H1 (cell line): ENCODE measurements at regions not wholly inside any gene's neighbourhood (a gene's known extent, or its start where the extent isn't known, plus 50 kb on each side); places are given as distances from the start of the nearest gene placed in this dataset.
A peak's percentile ranks its signal among the peaks of the same experiment; 100 is the strongest.

Experiments
- CTCF ChIA-PET: fragments of 300-600 bp; sonication (Branson Sonifier 250); formaldehyde crosslinking; loops from one replicate; lab custom pipeline; 2021; ENCODE audit not compliant: partially characterized antibody; lab: Charles Lee
- POLR2A ChIA-PET: fragments of 300-600 bp; sonication (Branson Sonifier 250); formaldehyde crosslinking; loops from one replicate; lab custom pipeline; 2021; ENCODE audit warnings: inconsistent platforms; ENCODE audit not compliant: partially characterized antibody; lab: Charles Lee
- DNase-seq, 2 experiments: peaks; one replicate each; pipeline versions ENCODE4 v3.0.0 to v3.0.0-alpha.2; 2010 to 2022; ENCODE audit warnings: low spot score in 2 of 2, low read depth in 1 of 2, mixed read lengths in 1 of 2
- FAIRE-seq: peaks from 2 replicates; lab custom pipeline; 2011; peaks lifted over from hg19 to GRCh38; lab: Jason Lieb, UNC
- H2AFZ ChIP-seq: 2 replicates; pipeline ENCODE4 v1.8.1; 2012; ENCODE audit warnings: low read length, inconsistent platforms
- H2AK5ac ChIP-seq: 2 replicates; pipeline ENCODE4 v1.6.1; 2013; ENCODE audit warnings: low read depth, low read length
- H2BK120ac ChIP-seq: replicated peaks from 2 replicates; pipeline ENCODE3; 2013; ENCODE audit warnings: low read depth, low read length, inconsistent platforms
- H2BK12ac ChIP-seq: 2 replicates; pipeline ENCODE4 v1.6.1; 2013; ENCODE audit warnings: low read depth, low read length
- H2BK15ac ChIP-seq: 2 replicates; pipeline ENCODE4 v1.6.1; 2013; ENCODE audit warnings: low read length
- H2BK20ac ChIP-seq: 2 replicates; pipeline ENCODE4 v1.6.1; 2013; ENCODE audit warnings: low read length
- H2BK5ac ChIP-seq: 2 replicates; pipeline ENCODE4 v1.6.1; 2013; ENCODE audit warnings: low read depth, low read length
- H3K14ac ChIP-seq: 2 replicates; pipeline ENCODE4 v1.6.1; 2013; ENCODE audit warnings: inconsistent platforms; ENCODE audit not compliant: insufficient read length
- H3K18ac ChIP-seq: 2 replicates; pipeline ENCODE4 v1.6.1; 2013; ENCODE audit warnings: low read length; ENCODE audit errors: extremely low read depth
- H3K23ac ChIP-seq: 2 replicates; pipeline ENCODE4 v1.6.1; 2013; ENCODE audit warnings: inconsistent platforms; ENCODE audit not compliant: insufficient read length
- H3K23me2 ChIP-seq: 2 replicates; pipeline ENCODE4 v1.6.1; 2013; ENCODE audit warnings: low read depth, low read length
- H3K27ac ChIP-seq: 2 replicates; pipeline ENCODE4 v1.6.1; 2011; ENCODE audit warnings: low read depth, low read length, inconsistent platforms
- H3K27me3 ChIP-seq, 4 experiments: replicated peaks in 1 of 4; 1 replicate in 1 of 4; 2 replicates in 3 of 4; pipeline versions ENCODE4 v1.6.1 to v1.8.1; 2011 to 2013; ENCODE audit warnings: low read length in 3 of 4, mild to moderate bottlenecking in 3 of 4, inconsistent platforms in 2 of 4, mixed read lengths in 2 of 4, moderate library complexity in 1 of 4; ENCODE audit not compliant: control insufficient read depth in 3 of 4, insufficient read depth in 3 of 4; ENCODE audit errors: extremely low read depth in 1 of 4
- H3K36me3 ChIP-seq, 4 experiments: 2 replicates each; pipeline versions ENCODE4 v1.6.1 to v1.8.1; 2011 to 2013; ENCODE audit warnings: mild to moderate bottlenecking in 4 of 4, low read length in 3 of 4, moderate library complexity in 2 of 4, control low read depth in 1 of 4, inconsistent platforms in 1 of 4; ENCODE audit not compliant: insufficient read depth in 4 of 4, control insufficient read depth in 2 of 4
- H3K4ac ChIP-seq: replicated peaks from 2 replicates; pipeline ENCODE3; 2013; ENCODE audit warnings: low read length, low read depth, mixed read lengths, inconsistent platforms; ENCODE audit not compliant: insufficient read length
- H3K4me1 ChIP-seq, 4 experiments: replicated peaks in 1 of 4; 1 replicate in 1 of 4; 2 replicates in 3 of 4; pipeline versions ENCODE4 v1.6.1 to v1.8.1; 2011 to 2013; ENCODE audit warnings: low read length in 3 of 4, inconsistent platforms in 2 of 4, mixed read lengths in 1 of 4; ENCODE audit not compliant: insufficient read depth in 4 of 4, control insufficient read depth in 3 of 4
- H3K4me2 ChIP-seq, 2 experiments: 2 replicates each; pipeline versions ENCODE4 v1.6.1 to v1.8.1; 2011 to 2013; ENCODE audit warnings: low read depth in 2 of 2, low read length in 2 of 2, control low read depth in 1 of 2, inconsistent platforms in 1 of 2, mild to moderate bottlenecking in 1 of 2; ENCODE audit not compliant: insufficient read depth in 1 of 2
- H3K4me3 ChIP-seq, 4 experiments: fragments of 200-600, 300-600 bp in 1 of 4; sonication (generic), shearing (Covaris generic), sonication (Bioruptor Twin) in 1 of 4; 2 replicates each; pipeline versions ENCODE4 v1.5.1 to v1.8.1; 2011 to 2016; ENCODE audit warnings: low read length in 4 of 4, low read depth in 3 of 4, control low read depth in 2 of 4, inconsistent platforms in 2 of 4, mild to moderate bottlenecking in 2 of 4, mixed read lengths in 1 of 4, moderate library complexity in 1 of 4; ENCODE audit not compliant: insufficient read depth in 2 of 4; ENCODE audit errors: extremely low read depth in 1 of 4
- H3K56ac ChIP-seq: replicated peaks from 2 replicates; pipeline ENCODE3; 2013; ENCODE audit warnings: low read depth, mild to moderate bottlenecking, mixed read lengths, low read length, inconsistent platforms; ENCODE audit not compliant: insufficient read length
- H3K79me1 ChIP-seq: 2 replicates; pipeline ENCODE4 v1.6.1; 2013; ENCODE audit warnings: low read depth, low read length, control low read depth
- H3K79me2 ChIP-seq, 2 experiments: 2 replicates each; pipeline versions ENCODE4 v1.6.1 to v1.8.1; 2012 to 2013; ENCODE audit warnings: low read length in 2 of 2, mild to moderate bottlenecking in 2 of 2, inconsistent platforms in 1 of 2; ENCODE audit not compliant: insufficient read depth in 2 of 2, control insufficient read depth in 1 of 2
- H3K9ac ChIP-seq, 4 experiments: replicated peaks in 1 of 4; 1 replicate in 1 of 4; 2 replicates in 3 of 4; pipeline versions ENCODE4 v1.6.1 to v1.8.1; 2011 to 2013; ENCODE audit warnings: low read depth in 3 of 4, low read length in 3 of 4, control low read depth in 2 of 4, mild to moderate bottlenecking in 2 of 4, moderate library complexity in 2 of 4, inconsistent platforms in 1 of 4; ENCODE audit errors: extremely low read depth in 1 of 4
- H3K9me3 ChIP-seq, 2 experiments: 2 replicates each; pipeline versions ENCODE4 v1.6.1 to v1.8.1; 2012 to 2013; ENCODE audit warnings: mild to moderate bottlenecking in 2 of 2, moderate library complexity in 2 of 2, control low read depth in 1 of 2, inconsistent platforms in 1 of 2, low read depth in 1 of 2, low read length in 1 of 2, mixed read lengths in 1 of 2; ENCODE audit not compliant: insufficient read depth in 2 of 2
- H4K20me1 ChIP-seq, 2 experiments: replicated peaks in 1 of 2; 2 replicates each; pipeline versions ENCODE3 to v1.8.1; 2011 to 2013; ENCODE audit warnings: inconsistent platforms in 2 of 2, low read length in 2 of 2, mild to moderate bottlenecking in 1 of 2; ENCODE audit not compliant: insufficient read depth in 2 of 2, control insufficient read depth in 1 of 2
- H4K5ac ChIP-seq: 2 replicates; pipeline ENCODE4 v1.6.1; 2013; ENCODE audit warnings: low read length, low read depth, mixed read lengths, inconsistent platforms; ENCODE audit not compliant: insufficient read length
- H4K8ac ChIP-seq: 2 replicates; pipeline ENCODE4 v1.8.0; 2013; ENCODE audit warnings: mild to moderate bottlenecking, moderate library complexity, low read length, inconsistent platforms; ENCODE audit not compliant: insufficient read depth; ENCODE audit errors: extremely low read depth
- H4K91ac ChIP-seq: replicated peaks from 2 replicates; pipeline ENCODE3; 2013; ENCODE audit warnings: low read length, mixed read lengths, inconsistent platforms; ENCODE audit not compliant: insufficient read length
- HDAC2 ChIP-seq, 2 experiments: fragments of 300-600 bp in 1 of 2; sonication (generic) in 1 of 2; IDR thresholded peaks; 2 replicates each; pipeline ENCODE4 v1.6.1; 2011 to 2012; ENCODE audit warnings: low read depth in 2 of 2, low read length in 2 of 2, mild to moderate bottlenecking in 2 of 2, moderate library complexity in 2 of 2, borderline replicate concordance in 1 of 2, inconsistent platforms in 1 of 2
- SIRT6 ChIP-seq: IDR thresholded peaks from one replicate; pipeline ENCODE4 v1.7.1; 2012; ENCODE audit warnings: low read length, inconsistent platforms
- TCF12 ChIP-seq: IDR thresholded peaks from 2 replicates; pipeline ENCODE4 v1.6.1; 2011; ENCODE audit warnings: low read depth, mild to moderate bottlenecking, low read length
- TEAD4 ChIP-seq: IDR thresholded peaks from 2 replicates; pipeline ENCODE4 v1.6.1; 2012; ENCODE audit warnings: low read depth, low read length, inconsistent platforms, mixed read lengths
- ZNF274 ChIP-seq: IDR thresholded peaks from 2 replicates; pipeline ENCODE4 v1.7.0; 2012; ENCODE audit warnings: low read length, borderline replicate concordance; ENCODE audit errors: extremely low read depth
- WGBS, 2 experiments: shearing (Covaris generic) in 1 of 2; methylation state at CpG; one replicate each; pipeline versions ENCODE4 v1.1.6 to v1.1.7; 2013 to 2015; ENCODE audit warnings: low lambda C conversion rate in 2 of 2, mixed read lengths in 2 of 2, inconsistent platforms in 1 of 2, low coverage in 1 of 2, missing lambda C conversion rate in 1 of 2; ENCODE audit not compliant: insufficient replicate concordance in 2 of 2, insufficient coverage in 1 of 2, insufficient read length in 1 of 2; ENCODE audit errors: extremely low coverage in 1 of 2, missing lambda C conversion rate in 1 of 2; 5-methylcytosine and 5-hydroxymethylcytosine counted together
- TF ChIP-seq, protein P1 (sequence below), 3 experiments: IDR thresholded peaks; 1 replicate in 2 of 3; 2 replicates in 1 of 3; pipeline versions ENCODE4 v1.5.1 to v1.6.1; 2011; ENCODE audit warnings: low read length in 3 of 3, mild to moderate bottlenecking in 3 of 3, inconsistent platforms in 2 of 3, low read depth in 1 of 3, moderate library complexity in 1 of 3; ENCODE audit not compliant: insufficient read depth in 1 of 3; ENCODE audit errors: control extremely low read depth in 1 of 3

DNA sequence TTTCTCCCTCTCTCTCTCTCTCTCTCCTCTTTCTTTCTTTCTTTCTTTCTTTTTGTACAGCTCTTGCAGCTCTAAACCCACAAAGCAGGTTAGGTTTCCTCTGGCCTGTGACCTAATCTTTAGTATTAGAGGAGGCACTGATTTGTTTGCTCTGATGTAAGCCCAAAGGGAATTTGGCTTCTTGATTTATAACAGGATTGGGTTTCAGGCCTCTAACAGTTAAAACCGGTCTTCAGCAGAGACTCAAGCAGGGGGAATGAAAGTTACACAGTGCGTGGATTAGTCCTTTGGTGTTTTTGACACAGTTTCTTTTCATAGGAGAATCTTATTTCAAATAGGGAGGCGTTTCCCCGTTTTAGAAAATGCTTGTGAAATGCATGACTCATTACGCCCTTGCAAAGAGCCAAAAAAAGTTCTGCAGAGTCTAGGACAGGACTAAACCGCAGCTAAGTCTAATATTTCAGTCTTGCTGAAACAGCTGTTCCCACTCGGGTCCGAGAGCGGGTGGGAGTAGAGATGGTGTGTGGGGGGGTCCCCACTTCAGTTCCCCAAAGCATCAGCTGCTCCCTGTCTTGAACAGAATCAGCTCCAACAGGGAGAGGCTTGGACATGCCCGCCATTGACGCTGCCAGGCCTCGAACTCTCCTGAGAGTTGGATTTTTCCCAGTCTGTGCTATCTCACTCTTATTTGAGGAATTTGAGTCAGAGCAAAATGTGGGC lies 296.5 kb upstream of the PITRM1 start:
- Histone ChIP-seq H3K23me2 (no peaks in the 10 kb centered on the region), H3K9ac (no peak overlapping the region), H2AK5ac (no peak overlapping the region), H4K20me1 (no peaks in the 10 kb centered on the region), H3K14ac (no peak overlapping the region), H3K36me3 (no peaks in the 10 kb centered on the region), H2BK20ac (no peak overlapping the region), H4K8ac (0 out of 2 replicates have a peak overlapping the region, but pooled peaks have one; percentile 29), H3K27ac (no peak overlapping the region), H3K79me1 (no peaks in the 10 kb centered on the region; the same call in 1 of the 2 replicates), H3K4me2 (no peak overlapping the region), H3K4me3 (no peak overlapping the region), H3K4ac (no peak overlapping the region), H2BK15ac (no peak overlapping the region), H3K56ac (no peak overlapping the region), H2AFZ (0 out of 2 replicates have a peak overlapping the region, but pooled peaks have one; percentile 67), H4K5ac (peak overlapping the region; percentile 5), H3K4me1 (peaks cover 0 to 6% (median 2%) of the 10 kb centered on the region in 4 experiments; a peak in 3 of 7 replicates), H3K23ac (no peak overlapping the region), H3K9me3 (no peaks in the 10 kb centered on the region), H2BK120ac (peak overlapping the region; percentile 62), H3K27me3 (no peaks in the 10 kb centered on the region), H4K91ac (peak overlapping the region; percentile 69), H3K79me2 (no peaks in the 10 kb centered on the region), H3K18ac (no peak overlapping the region), H2BK5ac (peak overlapping the region; percentile 71), H2BK12ac (peak overlapping the region; percentile 92; the same call in 1 of the 2 replicates)
- 91% methylated on average over 11 of the region's 12 CpGs; no CpG with 5 or more reads in 1 of the 2 experiments for whole genome bisulfite sequencing, 2 experiments
- POLR2A ChIA-PET = interaction anchor here (1.0 kb wide), 1 partner anchor 8 kb away, joined by 3 read pairs; no protein-coding TSS in a partner anchor
- no peak for DNase-seq
- CTCF ChIA-PET = interaction anchor here (0.5 to 1.5 kb wide), 3 partner anchors 8 to 489 kb away, joined by 3 to 5 read pairs (median 3); no protein-coding TSS in a partner anchor
- TF ChIP-seq TCF12 (no peak), TEAD4 (no peak), SIRT6 (no peak), HDAC2 (IDR thresholded peaks at IDR 0.05; ENCODE audit: borderline replicate concordance in 1 of 2, low read depth in 2 of 2, low read length in 2 of 2) (no peak), ZNF274 (no peak)
- TF ChIP-seq, protein P1, sequence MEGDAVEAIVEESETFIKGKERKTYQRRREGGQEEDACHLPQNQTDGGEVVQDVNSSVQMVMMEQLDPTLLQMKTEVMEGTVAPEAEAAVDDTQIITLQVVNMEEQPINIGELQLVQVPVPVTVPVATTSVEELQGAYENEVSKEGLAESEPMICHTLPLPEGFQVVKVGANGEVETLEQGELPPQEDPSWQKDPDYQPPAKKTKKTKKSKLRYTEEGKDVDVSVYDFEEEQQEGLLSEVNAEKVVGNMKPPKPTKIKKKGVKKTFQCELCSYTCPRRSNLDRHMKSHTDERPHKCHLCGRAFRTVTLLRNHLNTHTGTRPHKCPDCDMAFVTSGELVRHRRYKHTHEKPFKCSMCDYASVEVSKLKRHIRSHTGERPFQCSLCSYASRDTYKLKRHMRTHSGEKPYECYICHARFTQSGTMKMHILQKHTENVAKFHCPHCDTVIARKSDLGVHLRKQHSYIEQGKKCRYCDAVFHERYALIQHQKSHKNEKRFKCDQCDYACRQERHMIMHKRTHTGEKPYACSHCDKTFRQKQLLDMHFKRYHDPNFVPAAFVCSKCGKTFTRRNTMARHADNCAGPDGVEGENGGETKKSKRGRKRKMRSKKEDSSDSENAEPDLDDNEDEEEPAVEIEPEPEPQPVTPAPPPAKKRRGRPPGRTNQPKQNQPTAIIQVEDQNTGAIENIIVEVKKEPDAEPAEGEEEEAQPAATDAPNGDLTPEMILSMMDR (IDR thresholded peaks at IDR 0.05; ENCODE audit: control extremely low read depth in 1 of 3, insufficient read depth in 1 of 3, low read depth in 1 of 3, low read length in 3 of 3) = no peak
- FAIRE-seq = no peak
